CD4-positive, alpha-beta T cell treated with Interleukin-4 for 4 hours (primary cell): ENCODE measurements at regions not wholly inside any gene's neighbourhood (a gene's known extent, or its start where the extent isn't known, plus 50 kb on each side); places are given as distances from the start of the nearest gene placed in this dataset.

Experiments
- DNase-seq: peaks from one replicate; pipeline ENCODE4 v3.0.0-alpha.2; 2020

- no peak for DNase-seq
Measured at GRCh38 chr1:238063454-238063853, 172.7 kb upstream of the ZP4 start.

GRCh38 chr1:238061967-238062613 lies 171.4 kb upstream of the ZP4 start:
- DNase-seq = no peak

- DNase-seq = no peak
Measured at GRCh38 chr1:238060061-238060460, 169.3 kb upstream of the ZP4 start.

GRCh38 chr1:238052496-238053266 lies 162.0 kb upstream of the ZP4 start:
- DNase-seq = no peak

- DNase-seq = no peak
Measured at GRCh38 chr1:238029126-238029525, 138.4 kb upstream of the ZP4 start.

GRCh38 chr1:238027366-238027765 lies 136.6 kb upstream of the ZP4 start:
- no peak for DNase-seq

GRCh38 chr1:238023137-238023536 lies 132.4 kb upstream of the ZP4 start:
- DNase-seq = no peak

GRCh38 chr1:238018214-238018613 lies 127.5 kb upstream of the ZP4 start:
- no peak for DNase-seq

- no peak for DNase-seq
Measured at GRCh38 chr1:238006779-238007178, 116.1 kb upstream of the ZP4 start.

- DNase-seq = no peak
Measured at GRCh38 chr1:238005116-238005515, 114.4 kb upstream of the ZP4 start.

- DNase-seq = no peak
Measured at GRCh38 chr1:238001818-238002217, 111.1 kb upstream of the ZP4 start.

- DNase-seq = no peak
Measured at GRCh38 chr1:237999426-238000052, 108.8 kb upstream of the ZP4 start.

GRCh38 chr1:237998581-237998980 lies 107.9 kb upstream of the ZP4 start:
- DNase-seq = no peak

GRCh38 chr1:237983496-237983895 lies 92.8 kb upstream of the ZP4 start:
- DNase-seq = no peak

- DNase-seq = no peak
Measured at GRCh38 chr1:237981223-237981622, 90.5 kb upstream of the ZP4 start.

- no peak for DNase-seq
Measured at GRCh38 chr1:237976331-237976730, 85.6 kb upstream of the ZP4 start.

GRCh38 chr1:237975903-237976302 lies 85.2 kb upstream of the ZP4 start:
- DNase-seq = no peak

GRCh38 chr1:237975376-237975775 lies 84.7 kb upstream of the ZP4 start:
- DNase-seq = no peak

GRCh38 chr1:237972186-237972585 lies 81.5 kb upstream of the ZP4 start:
- no peak for DNase-seq

- no peak for DNase-seq
Measured at GRCh38 chr1:237962985-237963384, 72.3 kb upstream of the ZP4 start.

GRCh38 chr1:237961754-237962153 lies 71.0 kb upstream of the ZP4 start:
- no peak for DNase-seq

- DNase-seq = no peak
Measured at GRCh38 chr1:237959838-237960237, 69.1 kb upstream of the ZP4 start.

GRCh38 chr1:237953238-237953637 lies 62.5 kb upstream of the ZP4 start:
- DNase-seq = no peak
